ENCODE measurements at regions not wholly inside any gene's neighbourhood (a gene's known extent, or its start where the extent isn't known, plus 50 kb on each side); places are given as distances from the start of the nearest gene placed in this dataset.
"Not testable (repeated sequence)": the region's sequence is repeated elsewhere in the genome, so short reads cannot be mapped to it uniquely, and the experiment has no call there.

- H3K27ac ChIP-seq: no peak overlapping the region
- no peak for DNase-seq (ENCODE audit: low read depth, low spot score)
- no peak overlapping the region for H3K9ac ChIP-seq (ENCODE audit: insufficient read length)
- H3K36me3 ChIP-seq (ENCODE audit: insufficient read depth, low read length): no peaks in the 10 kb centered on the region
- H3K4me3 ChIP-seq: no peak overlapping the region
- no peaks in the 10 kb centered on the region for H3K9me3 ChIP-seq (ENCODE audit: low read depth, low read length)
- no peak for TF ChIP-seq EZH2 (IDR thresholded peaks at IDR 0.05)
- TF ChIP-seq FOXP2 (optimal IDR thresholded peaks at IDR 0.05; ENCODE audit: control extremely low read depth, extremely low read length, insufficient read depth): no peak
- no peak for TF ChIP-seq POLR2AphosphoS5 (IDR thresholded peaks at IDR 0.05; ENCODE audit: borderline replicate concordance, low read depth, low read length)
Observed at GRCh38 chr6:132194529-132194928, 206.7 kb downstream of the MOXD1 start.

- Histone ChIP-seq H3K27ac (no peak overlapping the region), H3K9ac (ENCODE audit: insufficient read length) (no peak overlapping the region), H3K4me3 (no peak overlapping the region), H3K9me3 (ENCODE audit: low read depth, low read length) (no peaks in the 10 kb centered on the region), H3K36me3 (ENCODE audit: insufficient read depth, low read length) (no peaks in the 10 kb centered on the region)
- DNase-seq (ENCODE audit: low read depth, low spot score): no peak
- TF ChIP-seq FOXP2 (optimal IDR thresholded peaks at IDR 0.05; ENCODE audit: control extremely low read depth, extremely low read length, insufficient read depth) (no peak), POLR2AphosphoS5 (IDR thresholded peaks at IDR 0.05; ENCODE audit: borderline replicate concordance, low read depth, low read length) (no peak), EZH2 (IDR thresholded peaks at IDR 0.05) (no peak)
Observed at GRCh38 chr6:132192631-132193030, 208.6 kb downstream of the MOXD1 start.

GRCh38 chr6:132190815-132191175 is 210.5 kb downstream of the MOXD1 start:
- no peak for TF ChIP-seq EZH2 (IDR thresholded peaks at IDR 0.05)
- TF ChIP-seq POLR2AphosphoS5 (IDR thresholded peaks at IDR 0.05; ENCODE audit: borderline replicate concordance, low read depth, low read length): no peak
- TF ChIP-seq FOXP2 (optimal IDR thresholded peaks at IDR 0.05; ENCODE audit: control extremely low read depth, extremely low read length, insufficient read depth): no peak
- H3K9me3 ChIP-seq (ENCODE audit: low read depth, low read length): no peaks in the 10 kb centered on the region
- H3K9ac ChIP-seq (ENCODE audit: insufficient read length): no peak overlapping the region
- H3K4me3 ChIP-seq: no peak overlapping the region
- no peak for DNase-seq (ENCODE audit: low read depth, low spot score)
- H3K27ac ChIP-seq: no peak overlapping the region
- H3K36me3 ChIP-seq (ENCODE audit: insufficient read depth, low read length): no peaks in the 10 kb centered on the region

GRCh38 chr6:132190097-132190814 is 211.0 kb downstream of the MOXD1 start:
- no peak for DNase-seq (ENCODE audit: low read depth, low spot score)
- H3K27ac ChIP-seq: peak overlapping the region; percentile 38; the same call in 1 of the 2 replicates
- no peak overlapping the region for H3K9ac ChIP-seq (ENCODE audit: insufficient read length)
- no peak overlapping the region for H3K4me3 ChIP-seq
- no peak for TF ChIP-seq FOXP2 (optimal IDR thresholded peaks at IDR 0.05; ENCODE audit: control extremely low read depth, extremely low read length, insufficient read depth)
- TF ChIP-seq EZH2 (IDR thresholded peaks at IDR 0.05): no peak
- no peak for TF ChIP-seq POLR2AphosphoS5 (IDR thresholded peaks at IDR 0.05; ENCODE audit: borderline replicate concordance, low read depth, low read length)
- no peaks in the 10 kb centered on the region for H3K9me3 ChIP-seq (ENCODE audit: low read depth, low read length)
- no peaks in the 10 kb centered on the region for H3K36me3 ChIP-seq (ENCODE audit: insufficient read depth, low read length)

GRCh38 chr6:132188556-132189264 is 212.6 kb downstream of the MOXD1 start:
- no peak for DNase-seq (ENCODE audit: low read depth, low spot score)
- H3K9ac ChIP-seq (ENCODE audit: insufficient read length): no peak overlapping the region
- H3K36me3 ChIP-seq (ENCODE audit: insufficient read depth, low read length): no peaks in the 10 kb centered on the region
- H3K27ac ChIP-seq: no peak overlapping the region
- H3K9me3 ChIP-seq (ENCODE audit: low read depth, low read length): no peaks in the 10 kb centered on the region
- H3K4me3 ChIP-seq: no peak overlapping the region
- TF ChIP-seq POLR2AphosphoS5 (IDR thresholded peaks at IDR 0.05; ENCODE audit: borderline replicate concordance, low read depth, low read length) (no peak), FOXP2 (optimal IDR thresholded peaks at IDR 0.05; ENCODE audit: control extremely low read depth, extremely low read length, insufficient read depth) (no peak), EZH2 (IDR thresholded peaks at IDR 0.05) (no peak)

GRCh38 chr6:132187816-132188215 is 213.5 kb downstream of the MOXD1 start:
- Histone ChIP-seq H3K9ac (ENCODE audit: insufficient read length) (no peak overlapping the region), H3K36me3 (ENCODE audit: insufficient read depth, low read length) (no peaks in the 10 kb centered on the region), H3K27ac (no peak overlapping the region), H3K9me3 (ENCODE audit: low read depth, low read length) (no peaks in the 10 kb centered on the region), H3K4me3 (no peak overlapping the region)
- no peak for TF ChIP-seq EZH2 (IDR thresholded peaks at IDR 0.05)
- no peak for TF ChIP-seq POLR2AphosphoS5 (IDR thresholded peaks at IDR 0.05; ENCODE audit: borderline replicate concordance, low read depth, low read length)
- no peak for TF ChIP-seq FOXP2 (optimal IDR thresholded peaks at IDR 0.05; ENCODE audit: control extremely low read depth, extremely low read length, insufficient read depth)
- DNase-seq (ENCODE audit: low read depth, low spot score): no peak

GRCh38 chr6:132184966-132185365 is 216.3 kb downstream of the MOXD1 start:
- not testable (repeated sequence) for H3K9ac ChIP-seq (ENCODE audit: insufficient read length); H3K36me3 ChIP-seq (ENCODE audit: insufficient read depth, low read length); H3K9me3 ChIP-seq (ENCODE audit: low read depth, low read length); H3K27ac ChIP-seq; H3K4me3 ChIP-seq; DNase-seq (ENCODE audit: low read depth, low spot score)

GRCh38 chr6:132179955-132180354 is 221.3 kb downstream of the MOXD1 start:
- no peak overlapping the region for H3K9ac ChIP-seq (ENCODE audit: insufficient read length)
- no peak for DNase-seq (ENCODE audit: low read depth, low spot score)
- no peaks in the 10 kb centered on the region for H3K9me3 ChIP-seq (ENCODE audit: low read depth, low read length)
- H3K36me3 ChIP-seq (ENCODE audit: insufficient read depth, low read length): no peaks in the 10 kb centered on the region
- TF ChIP-seq POLR2AphosphoS5 (IDR thresholded peaks at IDR 0.05; ENCODE audit: borderline replicate concordance, low read depth, low read length) (no peak), FOXP2 (optimal IDR thresholded peaks at IDR 0.05; ENCODE audit: control extremely low read depth, extremely low read length, insufficient read depth) (no peak), EZH2 (IDR thresholded peaks at IDR 0.05) (no peak)
- H3K4me3 ChIP-seq: no peak overlapping the region
- no peak overlapping the region for H3K27ac ChIP-seq
